ENCODE measurements at regions not wholly inside any gene's neighbourhood (a gene's known extent, or its start where the extent isn't known, plus 50 kb on each side); places are given as distances from the start of the nearest gene placed in this dataset.

DNA sequence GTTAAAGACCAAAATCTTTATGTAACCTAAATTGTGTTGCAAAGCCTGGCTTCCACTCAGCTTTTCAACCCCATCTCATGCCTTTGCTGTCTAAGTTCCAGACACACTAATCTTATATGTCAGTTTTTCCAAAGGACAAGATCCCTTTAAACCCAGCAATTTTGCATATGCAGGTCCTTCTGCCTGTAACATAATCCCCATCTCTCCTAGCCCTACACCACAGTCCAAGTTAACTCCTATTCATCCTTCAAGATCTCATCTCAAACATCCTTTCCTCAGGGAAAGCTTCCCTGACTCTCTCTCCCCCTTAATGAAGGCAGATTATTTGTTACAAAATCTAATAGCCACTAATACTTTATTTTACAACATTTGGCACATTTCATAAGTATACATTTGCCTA, 366.3 kb downstream of the PLPP3 start:
- no peak for DNase-seq (ENCODE audit: low read depth)
- TF ChIP-seq CTCF (IDR thresholded peaks at IDR 0.05; ENCODE audit: insufficient read depth, low read depth, low read length), result no peak

DNA sequence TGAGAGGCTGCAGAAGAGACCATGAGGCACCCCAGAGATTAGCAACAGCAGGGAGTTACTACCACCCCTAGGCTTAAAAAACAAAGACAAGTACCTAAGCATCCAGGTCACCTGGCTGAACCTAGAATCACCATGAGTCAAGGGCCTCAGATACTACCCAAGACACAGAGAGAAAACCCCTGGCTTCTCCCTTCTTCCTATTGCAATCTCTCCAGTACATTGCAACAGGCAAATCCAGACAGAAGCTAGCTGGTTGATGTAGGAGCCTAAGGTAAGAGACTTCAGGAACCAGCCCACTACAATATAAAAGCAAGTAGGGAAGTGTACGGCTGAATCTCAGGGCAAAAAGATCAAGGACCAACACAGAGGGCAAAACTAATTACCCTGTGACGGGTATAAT, 367.2 kb downstream of the PLPP3 start:
- DNase-seq (ENCODE audit: low read depth), result no peak
- no peak for TF ChIP-seq CTCF (IDR thresholded peaks at IDR 0.05; ENCODE audit: insufficient read depth, low read depth, low read length)
- H3K4me3 ChIP-seq (ENCODE audit: low read depth, low read length), result no peak overlapping the region

More for the DNA sequence above, 366.3 kb downstream of the PLPP3 start:
- H3K4me3 ChIP-seq (ENCODE audit: low read depth, low read length), result no peak overlapping the region

- DNase-seq (ENCODE audit: low read depth), result no peak
- no peak overlapping the region for H3K4me3 ChIP-seq (ENCODE audit: low read depth, low read length)
- TF ChIP-seq CTCF (IDR thresholded peaks at IDR 0.05; ENCODE audit: insufficient read depth, low read depth, low read length), result no peak
Measured at GRCh38 chr1:56206391-56206790, 373.0 kb downstream of the PLPP3 start.

DNA sequence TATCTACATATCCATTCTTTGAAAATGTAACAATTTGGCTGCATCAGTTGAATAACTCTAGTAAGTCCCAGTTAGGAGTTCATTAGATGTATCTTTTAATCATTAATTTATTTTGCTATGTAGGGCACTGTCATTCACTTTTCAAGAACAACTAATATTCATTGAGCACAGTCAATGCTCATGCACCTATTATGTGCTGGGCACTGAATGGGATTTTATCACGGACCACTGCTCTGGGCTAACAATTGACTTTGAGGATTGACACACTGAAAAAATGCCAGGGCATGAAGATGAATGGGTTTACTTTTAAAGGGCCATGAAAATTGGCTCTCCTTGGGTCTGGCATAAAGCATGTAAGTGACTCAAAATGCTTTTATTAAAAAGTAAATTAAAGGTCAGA, 375.2 kb downstream of the PLPP3 start:
- no peak for TF ChIP-seq CTCF (IDR thresholded peaks at IDR 0.05; ENCODE audit: insufficient read depth, low read depth, low read length)
- H3K4me3 ChIP-seq (ENCODE audit: low read depth, low read length), result no peak overlapping the region
- no peak for DNase-seq (ENCODE audit: low read depth)

DNA sequence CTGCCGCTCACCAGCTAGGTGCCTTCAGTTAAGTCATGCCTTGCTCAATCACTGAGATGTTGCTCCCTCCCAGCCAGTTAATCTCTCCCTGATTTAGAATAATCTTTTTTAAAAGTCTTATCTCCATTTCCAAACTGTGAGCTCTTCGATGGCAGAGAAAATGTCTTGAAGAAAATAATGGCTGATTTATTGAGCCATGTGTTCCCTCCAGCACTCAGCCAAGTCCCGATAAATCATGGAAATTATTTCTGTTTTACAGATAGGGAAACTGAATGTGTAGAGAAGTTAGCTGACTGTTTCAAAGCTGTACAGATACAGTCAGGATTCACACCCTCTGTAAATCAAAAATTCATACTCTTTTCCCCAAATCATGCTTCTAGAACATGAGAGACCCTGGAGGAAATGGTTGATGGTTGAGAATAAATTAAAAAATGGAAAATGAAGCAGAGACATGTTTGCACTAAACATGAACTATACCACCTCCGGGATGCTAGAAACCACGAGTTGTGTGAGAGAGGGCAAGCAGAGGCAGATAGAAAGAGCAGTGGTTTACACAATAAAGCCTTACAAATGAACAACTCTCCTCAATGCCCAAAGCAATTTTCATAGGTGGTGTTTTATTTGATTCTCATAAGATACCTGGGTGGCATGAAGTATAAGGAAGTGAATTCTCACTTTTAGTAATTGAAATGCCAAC, 376.4 kb downstream of the PLPP3 start:
- H3K4me3 ChIP-seq (ENCODE audit: low read depth, low read length), result no peak overlapping the region
- DNase-seq (ENCODE audit: low read depth), result peak; percentile 59
- no peak for TF ChIP-seq CTCF (IDR thresholded peaks at IDR 0.05; ENCODE audit: insufficient read depth, low read depth, low read length)

DNA sequence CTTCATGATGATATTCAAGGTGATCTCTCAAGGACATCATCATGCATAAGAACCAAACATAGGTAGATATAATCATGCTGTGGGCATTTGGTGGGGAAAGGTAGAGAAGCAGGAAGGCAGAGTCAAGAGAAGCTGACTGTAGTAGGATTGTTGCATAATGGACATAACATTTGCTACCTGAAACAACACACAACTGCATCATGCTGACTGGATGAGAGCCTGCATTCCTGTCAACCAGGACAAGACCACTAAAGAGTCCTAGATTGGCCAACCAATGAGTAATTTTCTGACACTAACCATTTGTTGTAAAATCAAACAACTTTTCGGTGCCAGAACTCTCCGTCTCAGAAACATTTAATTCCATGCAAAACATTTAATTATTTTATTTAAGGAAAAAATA, 377.2 kb downstream of the PLPP3 start:
- TF ChIP-seq CTCF (IDR thresholded peaks at IDR 0.05; ENCODE audit: insufficient read depth, low read depth, low read length), result no peak
- no peak for DNase-seq (ENCODE audit: low read depth)
- H3K4me3 ChIP-seq (ENCODE audit: low read depth, low read length), result no peak overlapping the region

- no peak overlapping the region for H3K4me3 ChIP-seq (ENCODE audit: low read depth, low read length)
- no peak for DNase-seq (ENCODE audit: low read depth)
- no peak for TF ChIP-seq CTCF (IDR thresholded peaks at IDR 0.05; ENCODE audit: insufficient read depth, low read depth, low read length)
Measured at GRCh38 chr1:56200896-56201295, 378.5 kb downstream of the PLPP3 start.
